Kidney (tissue), 13 donors: ENCODE measurements at regions not wholly inside any gene's neighbourhood (a gene's known extent, or its start where the extent isn't known, plus 50 kb on each side); places are given as distances from the start of the nearest gene placed in this dataset.

Experiments
- DNase-seq, 5 donors: peaks; one replicate each; pipeline ENCODE4 v3.0.0-alpha.2; 2013 to 2020
- FAIRE-seq: peaks from 2 replicates; lab custom pipeline; 2012; peaks lifted over from hg19 to GRCh38; lab: Jason Lieb, UNC
- H3K27ac ChIP-seq, 2 donors: one replicate each; pipeline ENCODE4 v1.7.0; 2013; ENCODE audit warnings: low read depth in 2 of 2, low read length in 2 of 2, inconsistent platforms in 1 of 2
- H3K27me3 ChIP-seq: one replicate; pipeline ENCODE4 v1.7.1; 2013; ENCODE audit warnings: low read length, inconsistent platforms; ENCODE audit not compliant: control insufficient read depth, insufficient read depth
- H3K36me3 ChIP-seq, 3 donors: one replicate each; pipeline versions ENCODE4 v1.7.0 to v1.7.1; 2013; ENCODE audit warnings: low read length in 3 of 3, control low read depth in 1 of 3, inconsistent platforms in 1 of 3; ENCODE audit not compliant: insufficient read depth in 3 of 3, control insufficient read depth in 2 of 3
- H3K4me1 ChIP-seq, 3 donors: one replicate each; pipeline versions ENCODE4 v1.7.0 to v1.7.1; 2013; ENCODE audit warnings: low read length in 3 of 3, inconsistent platforms in 1 of 3, low read depth in 1 of 3; ENCODE audit not compliant: control insufficient read depth in 2 of 3, insufficient read depth in 2 of 3
- H3K4me3 ChIP-seq, 3 donors: one replicate each; pipeline versions ENCODE4 v1.7.0 to v1.8.1; 2013; ENCODE audit warnings: low read length in 3 of 3, control low read depth in 1 of 3, inconsistent platforms in 1 of 3
- H3K9ac ChIP-seq, 3 donors: one replicate each; pipeline versions ENCODE4 v1.7.0 to v1.7.1; 2013; ENCODE audit warnings: low read length in 3 of 3, control low read depth in 1 of 3, inconsistent platforms in 1 of 3
- H3K9me3 ChIP-seq, 3 donors: one replicate each; pipeline versions ENCODE4 v1.7.0 to v1.7.1; 2013; ENCODE audit warnings: low read length in 3 of 3, control low read depth in 1 of 3, inconsistent platforms in 1 of 3; ENCODE audit not compliant: control insufficient read depth in 2 of 3, insufficient read depth in 1 of 3
- intact Hi-C: fragments of 100-400 bp; cut with DNase I; formaldehyde crosslinking; loops from one replicate; pipeline ENCODE4 v1.11.1; 2022
- TF ChIP-seq, protein P1 (sequence below): IDR thresholded peaks from 3 replicates; pipeline ENCODE4 v1.5.1; 2012; ENCODE audit warnings: mild to moderate bottlenecking, moderate library complexity, borderline replicate concordance; ENCODE audit not compliant: insufficient read depth; ENCODE audit errors: extremely low read depth
- donor health status: control.
- donor health status: control.
- donor health status: control.
- donor health status: control.
- donor health status: control.
- donor health status: DM: yes; HTN: yes; CAD: no.
- donor health status: Normal renal cell carcinoma (clear cell type).

DNA sequence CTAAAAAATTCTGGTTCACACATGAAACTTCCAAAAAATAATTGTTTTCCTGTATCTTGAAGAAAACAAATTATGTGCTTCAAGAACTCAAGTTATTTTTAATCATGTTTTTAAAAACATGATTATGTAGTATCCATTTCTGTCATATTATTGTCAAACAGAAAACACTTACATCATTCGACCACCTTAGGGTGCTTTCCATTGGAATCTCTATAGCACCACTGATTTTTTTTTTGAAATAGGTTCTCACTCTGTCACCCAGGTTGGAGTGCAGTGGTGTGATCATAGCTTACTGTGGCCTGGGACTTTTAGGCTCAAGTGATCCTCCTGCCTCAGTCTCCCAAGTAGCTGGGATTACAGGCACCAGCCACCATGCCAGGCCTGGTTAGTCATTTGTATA lies 457.3 kb downstream of the SI start:
- H3K4me1 ChIP-seq = no peaks in the 10 kb centered on the region
- no peaks in the 10 kb centered on the region for H3K36me3 ChIP-seq
- no peak overlapping the region for H3K27ac ChIP-seq
- no peak overlapping the region for H3K9ac ChIP-seq
- no peak overlapping the region for H3K4me3 ChIP-seq
- FAIRE-seq (no peak), DNase-seq (no peak)
- TF ChIP-seq, protein P1, sequence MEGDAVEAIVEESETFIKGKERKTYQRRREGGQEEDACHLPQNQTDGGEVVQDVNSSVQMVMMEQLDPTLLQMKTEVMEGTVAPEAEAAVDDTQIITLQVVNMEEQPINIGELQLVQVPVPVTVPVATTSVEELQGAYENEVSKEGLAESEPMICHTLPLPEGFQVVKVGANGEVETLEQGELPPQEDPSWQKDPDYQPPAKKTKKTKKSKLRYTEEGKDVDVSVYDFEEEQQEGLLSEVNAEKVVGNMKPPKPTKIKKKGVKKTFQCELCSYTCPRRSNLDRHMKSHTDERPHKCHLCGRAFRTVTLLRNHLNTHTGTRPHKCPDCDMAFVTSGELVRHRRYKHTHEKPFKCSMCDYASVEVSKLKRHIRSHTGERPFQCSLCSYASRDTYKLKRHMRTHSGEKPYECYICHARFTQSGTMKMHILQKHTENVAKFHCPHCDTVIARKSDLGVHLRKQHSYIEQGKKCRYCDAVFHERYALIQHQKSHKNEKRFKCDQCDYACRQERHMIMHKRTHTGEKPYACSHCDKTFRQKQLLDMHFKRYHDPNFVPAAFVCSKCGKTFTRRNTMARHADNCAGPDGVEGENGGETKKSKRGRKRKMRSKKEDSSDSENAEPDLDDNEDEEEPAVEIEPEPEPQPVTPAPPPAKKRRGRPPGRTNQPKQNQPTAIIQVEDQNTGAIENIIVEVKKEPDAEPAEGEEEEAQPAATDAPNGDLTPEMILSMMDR = no peak
- intact Hi-C loops = no loop called here
- no peaks in the 10 kb centered on the region for H3K27me3 ChIP-seq
- no peaks in the 10 kb centered on the region for H3K9me3 ChIP-seq

DNA sequence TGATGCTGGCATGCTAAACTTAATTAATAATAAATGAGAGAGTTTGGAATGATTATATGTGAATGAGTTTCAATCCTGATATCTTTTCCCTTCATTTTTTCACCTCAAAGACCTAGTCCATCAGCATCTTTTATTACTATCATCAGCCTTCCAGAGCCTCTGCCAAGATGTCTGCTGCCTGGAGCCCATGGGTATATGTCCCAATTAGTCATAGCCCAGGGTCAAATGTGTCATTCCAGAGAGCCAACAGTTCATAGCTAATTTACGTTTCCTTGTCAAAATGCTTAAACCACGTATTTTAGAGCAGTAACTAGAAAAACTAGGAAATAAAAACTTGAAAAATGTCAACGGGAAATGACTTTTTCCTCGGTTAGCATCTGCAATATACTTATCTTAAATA lies 457.9 kb downstream of the SI start:
- Histone ChIP-seq H3K4me1 (no peaks in the 10 kb centered on the region), H3K4me3 (no peak overlapping the region), H3K9ac (no peak overlapping the region), H3K27ac (no peak overlapping the region), H3K36me3 (no peaks in the 10 kb centered on the region), H3K9me3 (no peaks in the 10 kb centered on the region), H3K27me3 (no peaks in the 10 kb centered on the region)
- FAIRE-seq (no peak), DNase-seq (no peak)
- intact Hi-C loops = no loop called here
- TF ChIP-seq, protein P1 = no peak

DNA sequence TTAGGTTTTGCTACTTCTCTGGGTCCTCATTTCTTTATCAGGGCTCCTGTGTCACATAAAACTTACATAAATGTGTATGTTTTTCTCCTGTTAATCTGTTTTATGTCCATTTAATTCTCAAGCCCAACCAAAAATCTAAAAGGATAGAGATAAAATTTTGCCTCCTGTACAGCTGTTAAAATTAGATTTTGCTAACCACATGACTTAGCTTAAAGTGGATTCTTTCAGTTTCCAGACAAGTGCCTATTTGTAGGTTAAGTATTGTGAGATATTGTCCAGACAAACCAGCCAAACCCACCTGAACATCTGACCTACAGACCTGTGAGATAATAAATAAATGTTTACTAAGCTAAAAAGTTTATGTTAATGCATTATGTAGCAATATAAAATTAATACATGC lies 465.5 kb downstream of the SI start:
- H3K36me3 ChIP-seq = no peaks in the 10 kb centered on the region
- no peaks in the 10 kb centered on the region for H3K4me1 ChIP-seq
- DNase-seq (no peak), FAIRE-seq (no peak)
- intact Hi-C loops = no loop called here
- no peaks in the 10 kb centered on the region for H3K9me3 ChIP-seq
- H3K27me3 ChIP-seq = no peaks in the 10 kb centered on the region
- H3K9ac ChIP-seq = no peak overlapping the region
- no peak overlapping the region for H3K27ac ChIP-seq
- TF ChIP-seq, protein P1 = no peak
- no peak overlapping the region for H3K4me3 ChIP-seq

DNA sequence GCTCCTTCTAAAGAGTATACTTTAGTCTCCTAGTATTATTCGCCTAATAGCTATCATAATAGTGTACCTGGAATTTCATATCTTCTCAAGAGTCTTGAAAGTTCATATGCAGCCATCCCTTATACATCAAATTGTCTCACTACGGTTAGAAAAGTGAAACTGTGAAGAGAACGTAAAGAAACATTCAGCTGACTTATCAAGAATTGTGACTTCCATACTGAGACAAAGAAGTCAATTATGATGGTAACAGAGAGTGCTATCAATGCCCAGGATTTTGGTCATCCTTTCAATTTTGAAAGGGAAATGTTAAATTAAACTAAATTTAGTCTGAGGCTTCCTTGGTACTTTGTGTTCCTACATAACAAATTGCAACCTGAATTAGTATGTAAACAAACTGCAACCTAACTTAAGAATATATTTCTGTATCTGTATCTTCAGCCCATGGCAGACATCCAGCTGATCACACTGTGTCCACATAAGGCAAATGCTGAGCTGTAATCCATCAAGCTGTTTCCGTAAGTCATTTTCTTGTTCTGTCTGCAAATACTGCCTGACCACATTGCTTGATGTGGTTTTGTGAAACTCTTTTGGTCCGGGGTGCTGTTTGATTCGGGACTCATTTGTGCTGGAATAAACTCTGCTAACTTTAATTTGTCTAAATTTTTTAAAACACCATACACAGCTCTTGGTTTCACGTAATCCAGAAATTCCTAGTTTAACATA lies 469.6 kb downstream of the SI start:
- H3K27ac ChIP-seq = no peak overlapping the region
- FAIRE-seq (no peak), DNase-seq (no peak)
- TF ChIP-seq, protein P1 = no peak
- no peaks in the 10 kb centered on the region for H3K27me3 ChIP-seq
- H3K36me3 ChIP-seq = no peaks in the 10 kb centered on the region
- no peak overlapping the region for H3K4me3 ChIP-seq
- intact Hi-C loops = no loop called here
- H3K9ac ChIP-seq = no peak overlapping the region
- no peaks in the 10 kb centered on the region for H3K4me1 ChIP-seq
- no peaks in the 10 kb centered on the region for H3K9me3 ChIP-seq
